ENCODE measurements at regions not wholly inside any gene's neighbourhood (a gene's known extent, or its start where the extent isn't known, plus 50 kb on each side); places are given as distances from the start of the nearest gene placed in this dataset.

DNA sequence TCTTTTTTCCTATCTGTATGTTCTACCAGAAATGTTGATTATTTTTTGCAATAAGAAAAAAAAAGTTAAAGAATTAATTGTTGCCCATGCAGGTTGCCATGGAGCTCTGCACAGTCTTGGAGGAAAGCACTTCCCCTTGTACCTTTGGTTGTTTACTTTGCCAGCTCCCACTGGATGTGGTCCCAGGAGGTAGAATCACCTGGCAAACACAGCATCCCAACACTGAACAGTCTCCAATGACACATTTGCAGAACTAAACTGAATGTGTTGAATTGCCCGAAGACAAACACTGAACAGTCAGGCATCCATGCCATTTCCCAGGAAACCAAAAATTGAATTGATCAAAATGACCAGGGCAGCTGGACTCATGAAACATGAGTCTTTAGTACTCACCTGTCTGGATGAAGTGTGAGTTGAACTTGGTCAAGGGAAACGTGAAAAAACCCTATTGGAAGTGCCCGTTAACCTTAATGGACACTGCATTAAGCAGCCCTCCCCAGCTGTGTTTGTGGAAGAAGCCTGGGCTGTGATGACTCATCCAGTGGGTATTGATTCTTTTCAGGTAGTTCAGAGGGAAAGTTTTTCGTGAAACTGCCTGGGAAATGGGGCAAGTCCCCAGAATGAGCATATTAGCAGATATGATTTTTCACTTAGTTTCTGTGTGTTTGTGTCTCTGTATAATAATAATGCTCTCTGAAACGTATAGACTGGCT lies 284.7 kb upstream of the STT3B start:
- H2BK12ac ChIP-seq (ENCODE audit: low read length) = peak overlapping the region; percentile 73
- no peak overlapping the region for H3K4me2 ChIP-seq (ENCODE audit: low read length)
- peaks cover 14 to 19% of the 10 kb centered on the region in 2 experiments for H3K4me1 ChIP-seq (ENCODE audit: control insufficient read depth in 1 of 2, insufficient read depth in 2 of 2, low read length in 2 of 2)
- H2BK120ac ChIP-seq (ENCODE audit: insufficient read depth, low read length, poor library complexity) = no peak overlapping the region
- peaks cover 12% of the 10 kb centered on the region for H3K79me1 ChIP-seq (ENCODE audit: low read length)
- H4K8ac ChIP-seq (ENCODE audit: low read depth, low read length) = no peak overlapping the region
- H2AFZ ChIP-seq (ENCODE audit: insufficient read depth, low read length, poor library complexity) = no peak overlapping the region
- no peak overlapping the region for H2AK5ac ChIP-seq (ENCODE audit: low read length)
- H3K4me3 ChIP-seq (ENCODE audit: low read depth, low read length) = no peak overlapping the region
- H3K27me3 ChIP-seq (ENCODE audit: insufficient read depth, low read length) = no peaks in the 10 kb centered on the region
- no peak overlapping the region for H3K4ac ChIP-seq (ENCODE audit: low read depth, low read length)
- H3K9ac ChIP-seq (ENCODE audit: low read length) = no peak overlapping the region
- peaks cover 0 to 2% of the 10 kb centered on the region in 2 experiments for H3K36me3 ChIP-seq (ENCODE audit: control insufficient read depth in 1 of 2, insufficient read depth in 2 of 2, low read length in 2 of 2)
- WGBS (ENCODE audit: extremely low coverage, insufficient coverage, insufficient read length) = no CpG with 5 or more reads among the region's 5 CpGs
- H3K27ac ChIP-seq (ENCODE audit: low read depth, low read length) = peak overlapping the region; percentile 54
- peak in 1 of 2 donors; percentile 42 for DNase-seq
- peaks cover 2% of the 10 kb centered on the region for H3K9me3 ChIP-seq (ENCODE audit: insufficient read depth, low read depth, low read length)
- H3K79me2 ChIP-seq (ENCODE audit: control insufficient read depth, insufficient read depth, low read length, poor library complexity) = no peaks in the 10 kb centered on the region
- H3K23ac ChIP-seq (ENCODE audit: low read length) = no peak overlapping the region
- H4K12ac ChIP-seq (ENCODE audit: low read depth, low read length) = no peak overlapping the region
- H2BK5ac ChIP-seq (ENCODE audit: low read depth, low read length, poor library complexity) = peak overlapping the region; percentile 73
- H4K91ac ChIP-seq (ENCODE audit: low read depth, low read length) = no peak overlapping the region
- no peak overlapping the region for H3K18ac ChIP-seq (ENCODE audit: low read length)
- H3K14ac ChIP-seq (ENCODE audit: low read length) = no peak overlapping the region

DNA sequence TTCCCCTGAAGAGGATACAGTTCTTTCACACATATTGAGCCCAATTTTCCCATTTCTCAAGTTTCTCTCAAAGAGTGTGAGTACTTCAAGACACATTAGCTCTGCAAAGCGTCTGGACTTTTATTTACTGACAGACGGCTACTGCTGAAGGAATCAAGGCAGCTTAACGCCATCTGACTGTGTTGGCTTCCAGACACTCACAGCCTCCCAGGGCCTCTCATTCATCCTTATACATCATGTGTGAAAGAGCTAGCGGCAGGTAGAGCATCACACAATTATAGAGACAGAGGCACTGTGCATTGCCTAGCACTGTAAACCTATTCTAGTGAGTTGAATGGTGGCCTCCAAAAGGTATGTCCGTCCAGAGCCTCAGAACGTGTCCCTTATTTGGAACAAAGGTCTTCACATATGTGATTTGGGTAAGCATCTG lies 284.1 kb upstream of the STT3B start:
- no peak overlapping the region for H3K14ac ChIP-seq (ENCODE audit: low read length)
- no peak overlapping the region for H2BK120ac ChIP-seq (ENCODE audit: insufficient read depth, low read length, poor library complexity)
- H3K4me3 ChIP-seq (ENCODE audit: low read depth, low read length) = no peak overlapping the region
- no peak overlapping the region for H3K9ac ChIP-seq (ENCODE audit: low read length)
- no peak overlapping the region for H3K18ac ChIP-seq (ENCODE audit: low read length)
- peaks cover 14 to 19% of the 10 kb centered on the region in 2 experiments for H3K4me1 ChIP-seq (ENCODE audit: control insufficient read depth in 1 of 2, insufficient read depth in 2 of 2, low read length in 2 of 2)
- no peak overlapping the region for H3K4ac ChIP-seq (ENCODE audit: low read depth, low read length)
- H4K8ac ChIP-seq (ENCODE audit: low read depth, low read length) = peak overlapping the region; percentile 2
- peak overlapping the region; percentile 12 for H2BK12ac ChIP-seq (ENCODE audit: low read length)
- no peak overlapping the region for H4K12ac ChIP-seq (ENCODE audit: low read depth, low read length)
- H3K9me3 ChIP-seq (ENCODE audit: insufficient read depth, low read depth, low read length) = peaks cover 2% of the 10 kb centered on the region
- no peak overlapping the region for H2AK5ac ChIP-seq (ENCODE audit: low read length)
- no peak for DNase-seq
- no CpG with 5 or more reads among the region's 6 CpGs for WGBS (ENCODE audit: extremely low coverage, insufficient coverage, insufficient read length)
- H3K23ac ChIP-seq (ENCODE audit: low read length) = no peak overlapping the region
- peaks cover 12% of the 10 kb centered on the region for H3K79me1 ChIP-seq (ENCODE audit: low read length)
- H3K36me3 ChIP-seq (ENCODE audit: control insufficient read depth in 1 of 2, insufficient read depth in 2 of 2, low read length in 2 of 2) = peaks cover 0 to 2% of the 10 kb centered on the region in 2 experiments
- H2BK5ac ChIP-seq (ENCODE audit: low read depth, low read length, poor library complexity) = no peak overlapping the region
- no peak overlapping the region for H3K4me2 ChIP-seq (ENCODE audit: low read length)
- H3K27me3 ChIP-seq (ENCODE audit: insufficient read depth, low read length) = no peaks in the 10 kb centered on the region
- no peaks in the 10 kb centered on the region for H3K79me2 ChIP-seq (ENCODE audit: control insufficient read depth, insufficient read depth, low read length, poor library complexity)
- peak overlapping the region; percentile 54 for H3K27ac ChIP-seq (ENCODE audit: low read depth, low read length)
- no peak overlapping the region for H2AFZ ChIP-seq (ENCODE audit: insufficient read depth, low read length, poor library complexity)
- H4K91ac ChIP-seq (ENCODE audit: low read depth, low read length) = no peak overlapping the region

DNA sequence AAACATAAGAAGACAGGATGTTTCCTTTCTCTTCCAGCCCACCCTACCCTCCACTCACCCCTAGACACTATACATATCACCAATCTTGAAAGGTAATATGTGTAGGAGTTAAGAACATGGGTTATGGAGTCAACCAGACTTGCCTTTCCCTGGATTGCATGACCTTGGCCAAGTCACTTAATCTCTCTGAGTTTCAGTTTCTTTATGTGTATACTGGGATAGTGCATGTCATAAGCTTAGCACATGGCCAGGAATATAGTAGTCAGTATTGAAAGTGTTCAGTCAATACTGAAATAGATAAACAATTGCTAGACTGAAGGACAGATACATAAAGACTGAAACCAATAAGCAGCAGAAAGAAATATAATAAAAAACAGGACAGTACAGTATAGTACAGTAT lies 283.2 kb upstream of the STT3B start:
- H2AFZ ChIP-seq (ENCODE audit: insufficient read depth, low read length, poor library complexity) = no peak overlapping the region
- H3K9ac ChIP-seq (ENCODE audit: low read length) = no peak overlapping the region
- no peak overlapping the region for H3K18ac ChIP-seq (ENCODE audit: low read length)
- no peak overlapping the region for H2AK5ac ChIP-seq (ENCODE audit: low read length)
- no peaks in the 10 kb centered on the region for H3K27me3 ChIP-seq (ENCODE audit: insufficient read depth, low read length)
- H4K12ac ChIP-seq (ENCODE audit: low read depth, low read length) = no peak overlapping the region
- H3K9me3 ChIP-seq (ENCODE audit: insufficient read depth, low read depth, low read length) = peaks cover 2% of the 10 kb centered on the region
- H4K91ac ChIP-seq (ENCODE audit: low read depth, low read length) = no peak overlapping the region
- peaks cover 14 to 19% of the 10 kb centered on the region in 2 experiments for H3K4me1 ChIP-seq (ENCODE audit: control insufficient read depth in 1 of 2, insufficient read depth in 2 of 2, low read length in 2 of 2)
- no peak for DNase-seq
- H3K14ac ChIP-seq (ENCODE audit: low read length) = no peak overlapping the region
- H2BK12ac ChIP-seq (ENCODE audit: low read length) = no peak overlapping the region
- H4K8ac ChIP-seq (ENCODE audit: low read depth, low read length) = no peak overlapping the region
- H3K36me3 ChIP-seq (ENCODE audit: control insufficient read depth in 1 of 2, insufficient read depth in 2 of 2, low read length in 2 of 2) = peaks cover 0 to 2% of the 10 kb centered on the region in 2 experiments
- no peak overlapping the region for H2BK5ac ChIP-seq (ENCODE audit: low read depth, low read length, poor library complexity)
- no peaks in the 10 kb centered on the region for H3K79me2 ChIP-seq (ENCODE audit: control insufficient read depth, insufficient read depth, low read length, poor library complexity)
- H3K79me1 ChIP-seq (ENCODE audit: low read length) = peaks cover 12% of the 10 kb centered on the region
- H3K4me2 ChIP-seq (ENCODE audit: low read length) = no peak overlapping the region
- no peak overlapping the region for H3K4me3 ChIP-seq (ENCODE audit: low read depth, low read length)
- no peak overlapping the region for H2BK120ac ChIP-seq (ENCODE audit: insufficient read depth, low read length, poor library complexity)
- no peak overlapping the region for H3K4ac ChIP-seq (ENCODE audit: low read depth, low read length)
- H3K27ac ChIP-seq (ENCODE audit: low read depth, low read length) = no peak overlapping the region
- H3K23ac ChIP-seq (ENCODE audit: low read length) = no peak overlapping the region

DNA sequence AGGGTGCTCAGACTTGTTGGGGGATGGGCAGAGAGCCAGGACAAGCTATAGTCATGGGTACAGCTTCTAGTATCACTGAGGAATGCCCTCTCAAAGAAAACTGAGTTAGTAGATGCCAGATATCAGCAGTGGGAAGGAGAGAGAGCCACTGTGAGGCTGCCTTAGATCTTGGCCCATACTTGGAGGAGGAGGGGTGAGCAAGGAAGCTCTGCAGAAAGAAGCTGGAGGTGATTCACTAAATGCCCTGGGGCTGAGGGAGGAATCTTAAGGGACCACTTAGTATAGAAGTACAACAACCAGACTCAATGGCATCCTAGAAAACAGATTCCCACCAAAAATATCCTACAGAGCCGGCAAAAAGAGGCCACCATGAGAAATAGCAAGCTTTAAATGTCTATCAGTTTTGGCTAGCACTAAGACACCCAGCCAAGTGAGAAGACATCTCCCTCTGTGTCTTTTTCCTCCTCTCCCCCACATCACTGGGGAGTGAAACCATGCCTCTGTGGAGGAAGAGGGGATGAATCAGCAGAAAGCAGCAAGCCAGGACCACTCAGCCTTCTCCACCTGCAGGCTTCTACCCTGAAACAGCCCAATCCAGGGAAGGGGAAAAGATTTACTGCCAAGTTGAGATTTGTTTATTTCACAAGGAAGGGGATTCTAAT lies 282.5 kb upstream of the STT3B start:
- Histone ChIP-seq H2BK5ac (ENCODE audit: low read depth, low read length, poor library complexity) (no peak overlapping the region), H3K14ac (ENCODE audit: low read length) (peak overlapping the region; percentile 57), H2BK12ac (ENCODE audit: low read length) (peak overlapping the region; percentile 67), H3K4me3 (ENCODE audit: low read depth, low read length) (no peak overlapping the region), H3K27me3 (ENCODE audit: insufficient read depth, low read length) (no peaks in the 10 kb centered on the region), H3K18ac (ENCODE audit: low read length) (no peak overlapping the region), H3K9ac (ENCODE audit: low read length) (no peak overlapping the region), H3K79me2 (ENCODE audit: control insufficient read depth, insufficient read depth, low read length, poor library complexity) (no peaks in the 10 kb centered on the region), H4K12ac (ENCODE audit: low read depth, low read length) (no peak overlapping the region), H3K27ac (ENCODE audit: low read depth, low read length) (peak overlapping the region; percentile 38), H3K23ac (ENCODE audit: low read length) (no peak overlapping the region), H3K9me3 (ENCODE audit: insufficient read depth, low read depth, low read length) (peaks cover 2% of the 10 kb centered on the region), H2AFZ (ENCODE audit: insufficient read depth, low read length, poor library complexity) (no peak overlapping the region), H3K79me1 (ENCODE audit: low read length) (peaks cover 12% of the 10 kb centered on the region), H2AK5ac (ENCODE audit: low read length) (no peak overlapping the region), H3K4ac (ENCODE audit: low read depth, low read length) (no peak overlapping the region), H4K8ac (ENCODE audit: low read depth, low read length) (no peak overlapping the region), H3K36me3 (ENCODE audit: control insufficient read depth in 1 of 2, insufficient read depth in 2 of 2, low read length in 2 of 2) (peaks cover 0 to 2% of the 10 kb centered on the region in 2 experiments), H3K4me2 (ENCODE audit: low read length) (peak overlapping the region; percentile 28), H4K91ac (ENCODE audit: low read depth, low read length) (peak overlapping the region; percentile 50), H3K4me1 (ENCODE audit: control insufficient read depth in 1 of 2, insufficient read depth in 2 of 2, low read length in 2 of 2) (peaks cover 14 to 19% of the 10 kb centered on the region in 2 experiments), H2BK120ac (ENCODE audit: insufficient read depth, low read length, poor library complexity) (peak overlapping the region; percentile 30)
- peak in 1 of 2 donors; percentile 22 for DNase-seq
- WGBS (ENCODE audit: extremely low coverage, insufficient coverage, insufficient read length) = no CpG with 5 or more reads among the region's 1 CpG

All from trophoblast cell (in vitro differentiated cells and primary cell).